GM19043 (cell line): ENCODE measurements at regions not wholly inside any gene's neighbourhood (a gene's known extent, or its start where the extent isn't known, plus 50 kb on each side); places are given as distances from the start of the nearest gene placed in this dataset.

Source experiments
- ATAC-seq: cut with Tn5 transposase; IDR thresholded peaks from one replicate; pipeline ENCODE4 v1.9.1; 2021; ENCODE audit warnings: low read depth; ENCODE audit not compliant: unreplicated experiment

GRCh38 chr5:57831932-57832331 is 349.3 kb upstream of the ACTBL2 start:
- no peak for ATAC-seq

- ATAC-seq, result no peak
Observed at GRCh38 chr5:57831090-57831489, 348.5 kb upstream of the ACTBL2 start.

GRCh38 chr5:57828221-57828620 is 345.6 kb upstream of the ACTBL2 start:
- no peak for ATAC-seq

GRCh38 chr5:57825031-57825686 is 342.5 kb upstream of the ACTBL2 start:
- no peak for ATAC-seq

- ATAC-seq, result no peak
Observed at GRCh38 chr5:57824623-57825022, 342.0 kb upstream of the ACTBL2 start.

- ATAC-seq, result no peak
Observed at GRCh38 chr5:57824047-57824446, 341.4 kb upstream of the ACTBL2 start.

- ATAC-seq, result no peak
Observed at GRCh38 chr5:57822651-57823050, 340.0 kb upstream of the ACTBL2 start.

GRCh38 chr5:57818397-57818796 is 335.8 kb upstream of the ACTBL2 start:
- no peak for ATAC-seq

GRCh38 chr5:57817924-57818323 is 335.3 kb upstream of the ACTBL2 start:
- ATAC-seq, result no peak

GRCh38 chr5:57817001-57817453 is 334.4 kb upstream of the ACTBL2 start:
- ATAC-seq, result no peak

GRCh38 chr5:57816108-57816507 is 333.5 kb upstream of the ACTBL2 start:
- no peak for ATAC-seq

- no peak for ATAC-seq
Observed at GRCh38 chr5:57805732-57806131, 323.1 kb upstream of the ACTBL2 start.

GRCh38 chr5:57805170-57805569 is 322.6 kb upstream of the ACTBL2 start:
- ATAC-seq, result no peak

- no peak for ATAC-seq
Observed at GRCh38 chr5:57804505-57804904, 321.9 kb upstream of the ACTBL2 start.

GRCh38 chr5:57804007-57804444 is 321.4 kb upstream of the ACTBL2 start:
- ATAC-seq, result no peak

- no peak for ATAC-seq
Observed at GRCh38 chr5:57802131-57802530, 319.5 kb upstream of the ACTBL2 start.

- no peak for ATAC-seq
Observed at GRCh38 chr5:57795203-57795602, 312.6 kb upstream of the ACTBL2 start.

GRCh38 chr5:57791875-57792274 is 309.3 kb upstream of the ACTBL2 start:
- no peak for ATAC-seq

- no peak for ATAC-seq
Observed at GRCh38 chr5:57785946-57786345, 303.3 kb upstream of the ACTBL2 start.

GRCh38 chr5:57784121-57784520 is 301.5 kb upstream of the ACTBL2 start:
- ATAC-seq, result no peak

GRCh38 chr5:57783693-57784092 is 301.1 kb upstream of the ACTBL2 start:
- ATAC-seq, result no peak

GRCh38 chr5:57780961-57781325 is 298.3 kb upstream of the ACTBL2 start:
- no peak for ATAC-seq
